SU-DHL-6 (cell line): ENCODE measurements at regions not wholly inside any gene's neighbourhood (a gene's known extent, or its start where the extent isn't known, plus 50 kb on each side); places are given as distances from the start of the nearest gene placed in this dataset.

Experiments used
- CTCF ChIP-seq: fragments of 200-600 bp; sonication (generic); IDR thresholded peaks from one replicate; pipeline ENCODE4 v1.5.1; 2017; ENCODE audit warnings: antibody characterized with exemption, mild to moderate bottlenecking, low read length, moderate library complexity; ENCODE audit not compliant: insufficient read depth, poor library complexity, severe bottlenecking
- EZH2phosphoT487 ChIP-seq: fragments of 200-600 bp; sonication (generic), shearing (Covaris generic); conservative IDR thresholded peaks from 2 replicates; pipeline ENCODE4 v1.6.1; 2018; ENCODE audit warnings: mild to moderate bottlenecking, antibody characterized with exemption, low read length, moderate library complexity, mixed read lengths

- TF ChIP-seq CTCF (no peak), EZH2phosphoT487 (no peak)
These were observed 408.1 kb upstream of the NBEA start for GRCh38 chr13:34533941-34534340.
